ENCODE measurements at regions not wholly inside any gene's neighbourhood (a gene's known extent, or its start where the extent isn't known, plus 50 kb on each side); places are given as distances from the start of the nearest gene placed in this dataset.

DNA sequence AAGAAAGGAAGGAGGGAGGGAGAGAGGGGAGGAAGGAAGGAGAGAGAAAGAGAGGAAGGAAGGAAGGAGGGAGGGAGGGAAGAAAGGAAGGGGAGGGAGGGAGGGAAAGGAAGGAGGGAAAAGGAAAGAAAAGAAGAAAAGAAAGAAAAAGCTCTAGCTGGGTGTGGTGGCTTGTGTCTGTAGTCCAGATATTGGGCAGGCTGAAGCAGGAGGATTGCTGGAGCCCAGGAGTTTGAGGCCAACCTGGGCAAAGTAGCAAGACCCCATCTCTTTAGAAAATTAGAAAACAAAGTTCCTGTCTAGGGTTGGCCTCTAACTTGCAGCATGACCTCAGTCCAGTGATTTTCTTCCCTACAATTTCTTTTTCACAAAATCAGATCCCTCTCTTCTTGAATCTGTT lies 208.2 kb upstream of the NUDT4 start:
- DNase-seq (ENCODE audit: low spot score), result no peak
- Mint-ChIP-seq H3K27me3 (ENCODE audit: low read depth) (no peaks in the 10 kb centered on the region), H3K4me3 (ENCODE audit: low read depth) (no peak overlapping the region), H3K4me1 (ENCODE audit: low read depth) (peaks cover 12% of the 10 kb centered on the region), H3K9me3 (no peaks in the 10 kb centered on the region), H3K36me3 (ENCODE audit: low read depth) (no peaks in the 10 kb centered on the region), H3K27ac (no peak overlapping the region)
- intact Hi-C loops (cut with micrococcal nuclease), result no loop called here

DNA sequence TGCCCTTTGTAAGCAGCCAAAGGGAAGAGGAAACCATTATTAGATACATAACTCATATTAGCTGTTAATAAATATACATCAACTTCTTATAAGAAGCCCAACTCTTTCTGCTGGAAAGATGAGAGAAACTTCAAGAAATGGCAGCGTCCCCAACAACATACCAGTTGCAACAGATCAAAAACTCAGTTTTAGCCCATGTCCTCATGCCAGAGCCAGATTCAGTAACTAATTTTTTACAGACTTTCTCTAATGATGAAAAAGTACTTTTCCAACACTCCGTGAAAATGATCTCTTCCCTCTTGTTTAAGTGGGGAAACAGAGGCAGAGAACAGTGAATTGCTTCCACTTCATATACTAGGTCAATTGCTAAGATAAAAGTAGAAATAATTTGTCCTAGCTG lies 206.8 kb upstream of the NUDT4 start:
- Mint-ChIP-seq H3K4me1 (ENCODE audit: low read depth) (peaks cover 12% of the 10 kb centered on the region), H3K36me3 (ENCODE audit: low read depth) (no peaks in the 10 kb centered on the region), H3K9me3 (no peaks in the 10 kb centered on the region), H3K4me3 (ENCODE audit: low read depth) (no peak overlapping the region), H3K27ac (no peak overlapping the region), H3K27me3 (ENCODE audit: low read depth) (no peaks in the 10 kb centered on the region)
- intact Hi-C loops (cut with micrococcal nuclease), result no loop called here
- DNase-seq (ENCODE audit: low spot score), result no peak

DNA sequence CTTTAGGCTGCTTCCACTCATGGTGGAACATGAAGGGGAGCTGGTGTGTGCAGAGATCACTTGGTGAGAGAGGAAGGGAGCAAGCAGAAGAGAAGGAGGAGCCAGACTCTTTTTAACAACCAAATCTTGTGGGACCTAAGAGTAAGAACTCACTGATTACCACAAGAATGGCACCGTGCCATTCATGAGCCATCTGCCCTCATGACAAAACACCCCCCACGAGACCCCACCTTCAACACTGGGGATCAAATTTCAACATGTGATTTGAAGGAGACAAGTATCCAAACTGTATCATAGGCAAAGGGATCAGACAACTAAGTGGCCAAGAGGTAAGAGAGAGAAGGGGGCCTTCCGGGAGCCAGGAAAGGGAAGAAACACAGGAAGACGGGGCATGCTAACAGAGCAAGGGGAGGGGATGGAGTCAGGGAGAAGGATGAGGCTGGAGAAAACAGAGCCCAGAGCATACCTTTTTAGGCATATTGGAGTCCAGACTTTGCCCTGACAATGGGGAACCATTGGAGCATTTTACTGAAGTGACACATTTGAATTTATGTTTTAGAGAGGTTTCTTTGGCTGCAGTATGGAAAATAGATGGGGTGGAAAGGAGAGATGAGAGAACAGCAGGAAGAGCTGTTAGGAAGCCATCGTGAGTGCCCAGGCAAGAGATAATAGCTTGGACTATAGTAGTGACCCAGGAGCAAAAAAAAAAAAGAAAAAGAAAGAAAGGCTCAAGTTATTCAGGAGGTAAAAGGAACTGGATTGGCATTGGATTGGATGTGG lies 204.4 kb upstream of the NUDT4 start:
- H3K27ac Mint-ChIP-seq, result no peak overlapping the region
- no peak overlapping the region for H3K4me3 Mint-ChIP-seq (ENCODE audit: low read depth)
- no peaks in the 10 kb centered on the region for H3K9me3 Mint-ChIP-seq
- intact Hi-C loops (cut with micrococcal nuclease), result no loop called here
- no peaks in the 10 kb centered on the region for H3K27me3 Mint-ChIP-seq (ENCODE audit: low read depth)
- H3K36me3 Mint-ChIP-seq (ENCODE audit: low read depth), result no peaks in the 10 kb centered on the region
- no peaks in the 10 kb centered on the region for H3K4me1 Mint-ChIP-seq (ENCODE audit: low read depth)
- DNase-seq (ENCODE audit: low spot score), result no peak

DNA sequence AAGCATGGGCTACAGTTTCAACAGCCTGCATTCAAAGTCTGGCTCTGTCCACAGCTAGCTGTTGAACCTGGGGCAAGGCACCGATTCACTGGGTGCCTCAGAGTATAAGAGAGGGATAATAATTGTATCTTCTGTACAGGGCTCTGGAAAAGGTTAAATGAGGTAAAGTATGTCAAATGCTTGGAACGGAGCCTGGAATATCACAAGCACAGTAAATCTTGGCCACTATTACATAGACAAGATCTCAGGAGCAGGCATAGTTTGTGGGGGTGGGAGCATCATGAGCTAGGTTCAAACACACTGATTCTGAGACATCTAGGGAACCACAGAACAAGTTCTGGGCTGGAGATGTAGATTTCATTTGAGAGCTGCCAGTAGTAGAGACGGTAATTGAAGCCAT lies 203.7 kb upstream of the NUDT4 start:
- Mint-ChIP-seq H3K27ac (no peak overlapping the region), H3K4me3 (ENCODE audit: low read depth) (no peak overlapping the region), H3K36me3 (ENCODE audit: low read depth) (no peaks in the 10 kb centered on the region), H3K9me3 (no peaks in the 10 kb centered on the region), H3K4me1 (ENCODE audit: low read depth) (no peaks in the 10 kb centered on the region), H3K27me3 (ENCODE audit: low read depth) (no peaks in the 10 kb centered on the region)
- no peak for DNase-seq (ENCODE audit: low spot score)
- intact Hi-C loops (cut with micrococcal nuclease), result no loop called here

DNA sequence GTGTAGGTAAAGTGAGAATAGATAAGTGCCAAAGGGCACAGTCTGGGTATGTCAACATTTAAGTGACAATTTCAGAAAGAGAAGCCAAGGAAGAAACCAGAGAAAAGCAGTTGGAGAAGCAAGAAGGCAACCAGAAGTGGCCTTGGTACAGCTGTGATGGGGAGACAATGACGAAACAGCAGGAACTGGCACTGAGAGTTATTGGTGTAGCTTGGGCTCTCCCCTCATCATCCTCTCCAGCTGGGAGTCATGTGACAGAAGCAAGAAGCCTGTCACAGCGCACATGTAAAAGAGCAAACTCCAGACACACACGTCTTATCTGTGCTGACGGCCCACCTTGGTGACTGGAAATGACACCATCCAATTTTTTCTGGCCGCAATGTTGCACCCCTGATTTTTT lies 203.3 kb upstream of the NUDT4 start:
- H3K27me3 Mint-ChIP-seq (ENCODE audit: low read depth), result no peaks in the 10 kb centered on the region
- no peaks in the 10 kb centered on the region for H3K9me3 Mint-ChIP-seq
- no peak overlapping the region for H3K27ac Mint-ChIP-seq
- H3K4me1 Mint-ChIP-seq (ENCODE audit: low read depth), result no peaks in the 10 kb centered on the region
- intact Hi-C loops (cut with micrococcal nuclease), result no loop called here
- no peaks in the 10 kb centered on the region for H3K36me3 Mint-ChIP-seq (ENCODE audit: low read depth)
- no peak overlapping the region for H3K4me3 Mint-ChIP-seq (ENCODE audit: low read depth)
- no peak for DNase-seq (ENCODE audit: low spot score)

DNA sequence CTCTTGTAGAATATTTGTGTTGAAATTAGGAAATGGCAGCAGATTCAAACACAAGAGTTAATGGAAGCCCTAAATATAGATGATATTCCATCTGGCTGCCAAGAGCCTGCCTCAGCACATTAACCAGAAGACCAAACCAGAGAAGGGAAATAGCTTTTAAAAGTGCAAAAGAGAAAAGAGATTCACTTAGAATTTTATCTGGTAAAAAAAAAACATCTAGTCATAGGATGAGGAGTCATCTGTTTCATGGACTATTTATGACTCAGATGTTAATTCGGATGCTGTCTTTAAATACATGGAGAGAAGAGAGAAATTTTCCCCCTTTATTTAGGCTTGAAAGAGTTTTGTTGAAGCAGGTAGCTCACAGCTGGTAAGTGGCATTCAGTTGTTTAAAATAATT lies 201.6 kb upstream of the NUDT4 start:
- DNase-seq (ENCODE audit: low spot score), result no peak
- Mint-ChIP-seq H3K27ac (no peak overlapping the region), H3K36me3 (ENCODE audit: low read depth) (no peaks in the 10 kb centered on the region), H3K27me3 (ENCODE audit: low read depth) (no peaks in the 10 kb centered on the region), H3K9me3 (no peaks in the 10 kb centered on the region), H3K4me3 (ENCODE audit: low read depth) (no peak overlapping the region), H3K4me1 (ENCODE audit: low read depth) (no peaks in the 10 kb centered on the region)
- intact Hi-C loops (cut with micrococcal nuclease), result no loop called here

DNA sequence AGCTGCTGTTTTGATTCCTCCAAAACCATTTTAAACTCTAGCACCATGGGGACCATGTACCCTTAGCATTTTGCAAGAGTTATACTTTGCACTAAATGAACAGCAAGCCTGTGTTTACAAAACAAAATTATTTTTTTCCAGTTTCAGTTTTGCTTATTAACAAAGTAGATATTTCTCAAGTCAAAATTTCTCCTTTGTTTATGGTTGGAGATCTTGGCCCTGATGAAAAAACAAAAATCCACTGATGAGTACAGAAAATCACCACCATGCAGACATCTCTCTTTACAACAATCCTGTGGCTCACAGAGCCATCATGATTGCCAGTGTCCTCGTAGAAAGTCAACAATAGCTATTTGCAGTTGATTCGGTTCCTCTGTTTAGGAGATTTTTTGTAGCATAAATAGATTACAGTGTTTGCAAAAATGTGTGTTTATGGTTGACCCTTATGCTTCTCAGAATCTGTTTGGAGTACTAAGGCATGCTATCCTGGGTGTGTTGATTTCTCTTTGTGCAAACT lies 201.1 kb upstream of the NUDT4 start:
- no peak overlapping the region for H3K4me3 Mint-ChIP-seq (ENCODE audit: low read depth)
- H3K9me3 Mint-ChIP-seq, result no peaks in the 10 kb centered on the region
- intact Hi-C loops (cut with micrococcal nuclease), result no loop called here
- H3K36me3 Mint-ChIP-seq (ENCODE audit: low read depth), result no peaks in the 10 kb centered on the region
- H3K27ac Mint-ChIP-seq, result no peak overlapping the region
- H3K4me1 Mint-ChIP-seq (ENCODE audit: low read depth), result peaks cover 2% of the 10 kb centered on the region
- H3K27me3 Mint-ChIP-seq (ENCODE audit: low read depth), result no peaks in the 10 kb centered on the region
- DNase-seq (ENCODE audit: low spot score), result no peak

DNA sequence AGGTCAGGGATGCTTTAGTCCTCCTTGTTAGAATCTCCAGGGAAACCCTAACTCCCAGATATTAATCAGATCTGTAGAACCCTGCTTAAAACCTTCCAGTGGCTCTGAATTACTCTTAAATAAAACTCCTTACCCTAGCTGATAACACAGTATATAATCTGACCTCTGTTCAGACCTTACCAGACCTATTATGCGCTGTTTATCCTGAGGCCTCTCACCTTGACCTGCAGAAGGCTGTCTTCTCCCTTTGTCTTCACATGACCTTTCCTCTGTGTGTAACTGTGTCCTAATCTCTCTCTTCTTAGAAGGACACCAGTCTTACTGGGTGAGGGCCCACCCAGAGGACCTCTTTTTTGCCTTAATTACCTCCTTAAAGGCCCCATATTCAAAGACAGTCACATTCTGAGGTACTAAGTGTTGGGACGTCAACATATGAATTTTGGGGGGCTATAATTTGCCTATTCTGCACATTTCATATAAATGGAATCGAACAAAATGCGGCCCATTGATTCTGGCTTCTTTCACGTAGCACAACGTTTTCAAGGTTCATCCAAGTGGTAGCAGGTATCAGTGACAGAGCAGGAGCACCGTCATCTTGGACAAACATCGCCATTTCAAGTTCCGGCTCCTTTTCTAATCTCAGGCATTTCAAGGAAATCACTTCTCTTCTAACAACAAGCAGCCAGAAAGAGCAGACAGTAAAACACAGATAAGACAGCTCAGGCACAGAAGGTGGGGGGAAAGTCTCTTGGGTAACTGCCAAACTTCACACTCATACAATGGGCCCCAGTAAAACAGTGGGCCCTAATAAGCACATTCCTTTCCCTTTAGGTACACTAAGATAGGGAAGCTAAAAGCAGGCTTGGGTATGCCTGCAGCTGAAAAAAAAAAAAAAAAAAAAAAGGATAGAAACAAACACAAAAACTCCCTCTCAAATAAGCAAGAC lies 200.2 kb upstream of the NUDT4 start:
- Mint-ChIP-seq H3K4me3 (ENCODE audit: low read depth) (no peak overlapping the region), H3K4me1 (ENCODE audit: low read depth) (peaks cover 2% of the 10 kb centered on the region), H3K27ac (no peak overlapping the region), H3K36me3 (ENCODE audit: low read depth) (no peaks in the 10 kb centered on the region), H3K27me3 (ENCODE audit: low read depth) (no peaks in the 10 kb centered on the region), H3K9me3 (no peaks in the 10 kb centered on the region)
- intact Hi-C loops (cut with micrococcal nuclease), result no loop called here
- no peak for DNase-seq (ENCODE audit: low spot score)

DNA sequence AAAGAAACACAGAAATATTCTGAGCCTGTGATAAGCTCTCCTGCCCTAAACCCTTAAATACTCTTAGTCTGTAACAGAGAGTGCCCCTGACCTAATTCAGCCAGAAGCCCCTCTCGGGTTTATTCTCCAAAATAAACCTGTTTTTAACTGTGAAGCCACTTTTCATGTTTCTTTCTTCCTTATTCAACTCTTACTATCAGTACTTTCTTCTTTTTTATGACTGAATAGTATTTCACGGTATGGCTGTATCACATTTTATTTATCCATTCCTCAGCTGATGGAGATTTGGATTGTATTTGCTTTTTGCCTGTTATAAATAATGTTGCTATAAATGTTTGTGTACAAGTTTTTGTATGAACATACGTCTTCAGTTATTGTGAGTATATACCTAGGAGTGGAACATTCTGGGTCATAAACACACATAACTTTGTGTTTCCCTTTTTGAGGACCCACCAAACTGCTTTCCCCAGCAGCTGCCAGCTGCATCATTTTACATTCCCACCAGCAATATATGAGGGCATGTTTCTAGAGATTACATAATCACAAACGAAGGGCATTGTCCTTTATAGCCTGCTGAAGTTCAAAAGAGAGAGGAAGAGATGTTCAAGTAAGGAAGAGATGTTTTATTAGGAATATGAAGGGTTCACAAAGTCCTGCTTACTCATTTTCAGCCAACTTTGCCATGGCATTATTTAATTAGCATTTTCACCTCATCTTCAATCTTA lies 199.4 kb upstream of the NUDT4 start:
- intact Hi-C loops (cut with micrococcal nuclease), result no loop called here
- Mint-ChIP-seq H3K4me3 (ENCODE audit: low read depth) (no peak overlapping the region), H3K9me3 (no peaks in the 10 kb centered on the region), H3K27ac (no peak overlapping the region), H3K27me3 (ENCODE audit: low read depth) (no peaks in the 10 kb centered on the region), H3K36me3 (ENCODE audit: low read depth) (no peaks in the 10 kb centered on the region), H3K4me1 (ENCODE audit: low read depth) (peaks cover 2% of the 10 kb centered on the region)
- DNase-seq (ENCODE audit: low spot score), result no peak

DNA sequence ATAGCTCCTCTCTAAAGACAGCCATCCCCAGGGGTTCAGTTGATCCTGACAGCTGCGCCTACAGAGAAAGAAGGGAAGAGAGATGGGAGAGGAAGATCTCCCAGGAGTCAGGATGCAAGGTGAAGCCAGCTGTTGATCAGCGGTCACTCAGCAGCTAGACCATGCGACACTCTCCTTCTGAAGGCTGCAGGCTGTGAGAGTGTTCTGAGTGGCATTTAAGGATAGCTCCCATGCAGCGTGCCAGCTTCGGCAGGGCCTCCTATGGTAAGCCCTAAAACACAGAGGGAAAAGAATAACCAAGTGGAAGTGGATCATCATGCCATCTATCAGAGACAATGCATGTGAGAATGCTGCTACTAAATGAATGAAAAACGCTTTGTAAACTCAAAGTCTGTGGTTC lies 197.9 kb upstream of the NUDT4 start:
- Mint-ChIP-seq H3K9me3 (no peaks in the 10 kb centered on the region), H3K27me3 (ENCODE audit: low read depth) (no peaks in the 10 kb centered on the region), H3K4me1 (ENCODE audit: low read depth) (peaks cover 10% of the 10 kb centered on the region), H3K36me3 (ENCODE audit: low read depth) (peaks cover 3% of the 10 kb centered on the region), H3K27ac (no peak overlapping the region), H3K4me3 (ENCODE audit: low read depth) (no peak overlapping the region)
- no peak for DNase-seq (ENCODE audit: low spot score)
- intact Hi-C loops (cut with micrococcal nuclease), result no loop called here

DNA sequence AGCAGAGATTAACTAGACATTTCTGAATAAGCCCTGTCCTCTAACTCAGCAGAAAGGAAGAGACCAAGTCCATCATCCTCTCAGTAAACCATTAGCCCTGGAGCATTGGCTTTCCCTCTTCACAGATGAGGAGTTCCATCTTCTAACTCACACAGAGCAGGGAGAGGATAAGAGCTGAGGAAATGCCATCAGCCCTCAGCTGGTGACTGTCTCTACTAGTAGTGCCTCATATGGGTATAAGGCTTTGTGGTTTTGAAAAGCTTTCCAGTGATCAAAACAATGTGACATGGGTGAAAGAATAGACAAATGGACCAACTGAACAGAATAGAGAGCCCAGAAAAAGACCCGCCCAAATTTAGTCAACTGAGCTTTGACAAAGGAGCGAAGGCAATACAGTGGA lies 197.2 kb upstream of the NUDT4 start:
- no peaks in the 10 kb centered on the region for H3K27me3 Mint-ChIP-seq (ENCODE audit: low read depth)
- no peak overlapping the region for H3K4me3 Mint-ChIP-seq (ENCODE audit: low read depth)
- no peaks in the 10 kb centered on the region for H3K9me3 Mint-ChIP-seq
- no peak overlapping the region for H3K27ac Mint-ChIP-seq
- H3K4me1 Mint-ChIP-seq (ENCODE audit: low read depth), result peaks cover 12% of the 10 kb centered on the region
- DNase-seq (ENCODE audit: low spot score), result no peak
- intact Hi-C loops (cut with micrococcal nuclease), result no loop called here
- peaks cover 3% of the 10 kb centered on the region for H3K36me3 Mint-ChIP-seq (ENCODE audit: low read depth)

DNA sequence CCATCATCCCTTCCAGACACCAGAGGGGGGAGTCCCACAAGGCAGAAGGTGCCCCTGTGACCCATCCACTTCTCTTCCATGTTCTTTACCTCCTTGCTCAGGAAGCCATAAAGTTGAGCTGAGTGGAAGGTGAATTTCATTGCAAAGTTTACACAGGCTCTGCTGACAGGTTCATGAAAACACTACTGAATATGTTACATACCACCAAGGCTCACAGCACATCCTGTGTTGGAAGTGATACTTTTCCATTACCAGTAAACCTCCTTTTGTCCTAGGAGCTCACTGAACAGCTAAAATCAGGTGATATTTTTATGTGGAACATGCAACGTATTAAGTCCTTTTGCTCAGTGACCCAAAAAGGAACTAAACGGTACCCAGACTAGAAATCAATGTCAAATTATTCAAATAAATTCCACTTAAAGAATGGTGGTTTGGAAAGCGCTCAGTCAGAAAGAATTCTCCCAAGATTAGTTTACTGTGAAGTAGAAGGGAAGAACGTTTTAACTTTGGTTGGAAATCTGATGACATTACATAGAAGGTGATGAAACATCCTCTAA lies 196.2 kb upstream of the NUDT4 start:
- Mint-ChIP-seq H3K4me3 (ENCODE audit: low read depth) (no peak overlapping the region), H3K36me3 (ENCODE audit: low read depth) (peaks cover 3% of the 10 kb centered on the region), H3K9me3 (no peaks in the 10 kb centered on the region), H3K27ac (no peak overlapping the region), H3K27me3 (ENCODE audit: low read depth) (no peaks in the 10 kb centered on the region), H3K4me1 (ENCODE audit: low read depth) (peaks cover 12% of the 10 kb centered on the region)
- DNase-seq (ENCODE audit: low spot score), result no peak
- intact Hi-C loops (cut with micrococcal nuclease), result no loop called here

Measured in activated T-helper 2 cell treated with anti-CD3 and anti-CD28 coated beads, Interferon-gamma antibody, Interleukin-2, Interleukin-4, amounts not matched to agents 10 μg/mL and 5 μg/mL and 100 μg/mL, durations not matched to agents 14 hours and 24 hours and 36 hours (primary cell).